Activated CD8-positive, alpha-beta T cell treated with anti-CD3 and anti-CD28 coated beads, Interleukin-2, amount 10 ng/mL, durations not matched to agents 7 days and 5 days (primary cell): ENCODE measurements at regions not wholly inside any gene's neighbourhood (a gene's known extent, or its start where the extent isn't known, plus 50 kb on each side); places are given as distances from the start of the nearest gene placed in this dataset.
"Not testable (repeated sequence)": the region's sequence is repeated elsewhere in the genome, so short reads cannot be mapped to it uniquely, and the experiment has no call there.

Experiments used
- ATAC-seq: fragments of 150-1000 bp; cut with Tn5 transposase; one replicate; pipeline ENCODE4 v1.10.0; 2021; ENCODE audit warnings: moderate library complexity
- CTCF ChIA-PET: fragments of 350-600 bp; sonication (Branson Sonifier 250); formaldehyde crosslinking; loops from one replicate; lab custom pipeline; 2021; ENCODE audit warnings: antibody characterized with exemption; lab: Charles Lee
- POLR2A ChIA-PET: fragments of 350-600 bp; sonication (Branson Sonifier 250); formaldehyde crosslinking; loops from one replicate; lab custom pipeline; 2021; ENCODE audit warnings: antibody characterized with exemption; lab: Charles Lee
- DNase-seq: peaks from one replicate; pipeline ENCODE4 v3.0.0-alpha.2; 2020
- H3K27ac Mint-ChIP-seq: one replicate; pipeline ENCODE4 v1.8.0; 2021; ENCODE audit warnings: mild to moderate bottlenecking, mixed read lengths
- H3K27me3 Mint-ChIP-seq: one replicate; pipeline ENCODE4 v1.8.0; 2021; ENCODE audit warnings: low read depth, mixed read lengths
- H3K36me3 Mint-ChIP-seq: one replicate; pipeline ENCODE4 v1.8.0; 2021; ENCODE audit warnings: low read depth, mixed read lengths
- H3K4me1 Mint-ChIP-seq: one replicate; pipeline ENCODE4 v1.8.0; 2021; ENCODE audit warnings: low read depth, mixed read lengths
- H3K4me3 Mint-ChIP-seq: one replicate; pipeline ENCODE4 v1.8.0; 2021; ENCODE audit warnings: mild to moderate bottlenecking, mixed read lengths
- H3K9me3 Mint-ChIP-seq: one replicate; pipeline ENCODE4 v1.8.0; 2022; ENCODE audit warnings: mixed read lengths; ENCODE audit not compliant: insufficient read depth

GRCh38 chr15:30195355-30196008 is 60.6 kb downstream of the GOLGA8T start:
- POLR2A ChIA-PET, H3K4me1 Mint-ChIP-seq, H3K36me3 Mint-ChIP-seq, DNase-seq, H3K4me3 Mint-ChIP-seq, CTCF ChIA-PET, H3K9me3 Mint-ChIP-seq, H3K27me3 Mint-ChIP-seq, H3K27ac Mint-ChIP-seq: not testable (repeated sequence)
- ATAC-seq = peak; percentile 7

- CTCF ChIA-PET, POLR2A ChIA-PET, H3K27me3 Mint-ChIP-seq, H3K4me3 Mint-ChIP-seq, H3K4me1 Mint-ChIP-seq, H3K9me3 Mint-ChIP-seq, H3K27ac Mint-ChIP-seq, H3K36me3 Mint-ChIP-seq: not testable (repeated sequence)
- peak; percentile 64 for ATAC-seq
- peak; percentile 34 for DNase-seq
Observed at GRCh38 chr15:30196009-30196375, 61.1 kb downstream of the GOLGA8T start.

- H3K27me3 Mint-ChIP-seq, ATAC-seq, CTCF ChIA-PET, H3K4me3 Mint-ChIP-seq, H3K9me3 Mint-ChIP-seq, H3K4me1 Mint-ChIP-seq, DNase-seq, H3K36me3 Mint-ChIP-seq, POLR2A ChIA-PET, H3K27ac Mint-ChIP-seq: not testable (repeated sequence)
Observed at GRCh38 chr15:30196769-30197168, 61.9 kb downstream of the GOLGA8T start.

- POLR2A ChIA-PET, H3K9me3 Mint-ChIP-seq, H3K4me3 Mint-ChIP-seq, H3K27me3 Mint-ChIP-seq, DNase-seq, CTCF ChIA-PET, H3K36me3 Mint-ChIP-seq, H3K4me1 Mint-ChIP-seq, ATAC-seq, H3K27ac Mint-ChIP-seq: not testable (repeated sequence)
Observed at GRCh38 chr15:30201517-30201916, 66.7 kb downstream of the GOLGA8T start.

GRCh38 chr15:30213733-30214132 is 78.9 kb downstream of the GOLGA8T start:
- H3K27me3 Mint-ChIP-seq, H3K4me3 Mint-ChIP-seq, POLR2A ChIA-PET, CTCF ChIA-PET, H3K9me3 Mint-ChIP-seq, H3K36me3 Mint-ChIP-seq, ATAC-seq, H3K27ac Mint-ChIP-seq, H3K4me1 Mint-ChIP-seq, DNase-seq: not testable (repeated sequence)

GRCh38 chr15:30221803-30222202 is 87.0 kb downstream of the GOLGA8T start:
- H3K27ac Mint-ChIP-seq, H3K4me3 Mint-ChIP-seq, DNase-seq, H3K4me1 Mint-ChIP-seq, H3K36me3 Mint-ChIP-seq, POLR2A ChIA-PET, CTCF ChIA-PET, ATAC-seq, H3K27me3 Mint-ChIP-seq, H3K9me3 Mint-ChIP-seq: not testable (repeated sequence)

GRCh38 chr15:30222798-30223591 is 88.1 kb downstream of the GOLGA8T start:
- H3K4me1 Mint-ChIP-seq, H3K27me3 Mint-ChIP-seq, H3K9me3 Mint-ChIP-seq, H3K27ac Mint-ChIP-seq, CTCF ChIA-PET, POLR2A ChIA-PET, DNase-seq, H3K4me3 Mint-ChIP-seq, H3K36me3 Mint-ChIP-seq: not testable (repeated sequence)
- peak; percentile 27 for ATAC-seq

- CTCF ChIA-PET, ATAC-seq, H3K27ac Mint-ChIP-seq, DNase-seq, H3K9me3 Mint-ChIP-seq, POLR2A ChIA-PET, H3K4me1 Mint-ChIP-seq, H3K36me3 Mint-ChIP-seq, H3K4me3 Mint-ChIP-seq, H3K27me3 Mint-ChIP-seq: not testable (repeated sequence)
Observed at GRCh38 chr15:30225233-30225891, 90.5 kb downstream of the GOLGA8T start.

- CTCF ChIA-PET, ATAC-seq: not testable (repeated sequence)
Observed at GRCh38 chr15:30261432-30262141, 126.7 kb downstream of the GOLGA8T start.

GRCh38 chr15:30262142-30262460 is 127.2 kb downstream of the GOLGA8T start:
- H3K36me3 Mint-ChIP-seq, CTCF ChIA-PET, H3K27me3 Mint-ChIP-seq, H3K27ac Mint-ChIP-seq, H3K4me1 Mint-ChIP-seq, DNase-seq, H3K9me3 Mint-ChIP-seq, POLR2A ChIA-PET, H3K4me3 Mint-ChIP-seq: not testable (repeated sequence)
- ATAC-seq = peak; percentile 75

More at GRCh38 chr15:30261432-30262141, 126.7 kb downstream of the GOLGA8T start:
- H3K4me3 Mint-ChIP-seq, H3K9me3 Mint-ChIP-seq, H3K36me3 Mint-ChIP-seq, POLR2A ChIA-PET, H3K27ac Mint-ChIP-seq, H3K27me3 Mint-ChIP-seq, H3K4me1 Mint-ChIP-seq, DNase-seq: not testable (repeated sequence)

GRCh38 chr15:30264000-30264399 is 129.1 kb downstream of the GOLGA8T start:
- H3K4me1 Mint-ChIP-seq, CTCF ChIA-PET, DNase-seq, H3K4me3 Mint-ChIP-seq, ATAC-seq, H3K9me3 Mint-ChIP-seq, H3K36me3 Mint-ChIP-seq, H3K27me3 Mint-ChIP-seq, H3K27ac Mint-ChIP-seq, POLR2A ChIA-PET: not testable (repeated sequence)
